HL-60 (cell line): ENCODE measurements at regions not wholly inside any gene's neighbourhood (a gene's known extent, or its start where the extent isn't known, plus 50 kb on each side); places are given as distances from the start of the nearest gene placed in this dataset.

ENCODE experiments used
- DNase-seq, 2 experiments: peaks; one replicate each; pipeline ENCODE4 v3.0.0-alpha.2; 2010 to 2020; ENCODE audit warnings: low read depth in 1 of 2, low spot score in 1 of 2
- H3K27ac ChIP-seq: fragments of 250-450 bp; sonication (Bioruptor Pico); replicated peaks from 2 replicates; pipeline ENCODE4 v1.5.1; 2020; ENCODE audit warnings: mild to moderate bottlenecking, moderate library complexity
- H3K27me3 ChIP-seq: fragments of 250-450 bp; sonication (Bioruptor Pico); 2 replicates; pipeline ENCODE4 v1.5.1; 2021; ENCODE audit warnings: mild to moderate bottlenecking, moderate library complexity; ENCODE audit not compliant: insufficient read depth, poor library complexity, severe bottlenecking
- H3K4me3 ChIP-seq: replicated peaks from 2 replicates; pipeline ENCODE4 v1.5.1; 2011; ENCODE audit warnings: mild to moderate bottlenecking, control low read depth, low read length; ENCODE audit not compliant: insufficient read depth
- CTCF ChIP-seq: IDR thresholded peaks from one replicate; pipeline ENCODE4 v1.5.1; 2011; ENCODE audit warnings: low read length, control low read depth, inconsistent platforms; ENCODE audit not compliant: insufficient read depth
- GABPA ChIP-seq: IDR thresholded peaks from 2 replicates; pipeline ENCODE4 v1.6.1; 2012; ENCODE audit warnings: low read depth
- POLR2AphosphoS5 ChIP-seq: IDR thresholded peaks from 2 replicates; pipeline ENCODE4 v1.6.1; 2012; ENCODE audit warnings: low read depth
- REST ChIP-seq: IDR thresholded peaks from 2 replicates; pipeline ENCODE4 v1.6.1; 2012; ENCODE audit warnings: low read depth; ENCODE audit not compliant: insufficient replicate concordance
- SPI1 ChIP-seq: IDR thresholded peaks from 2 replicates; pipeline ENCODE4 v1.6.1; 2012; ENCODE audit warnings: low read depth, mild to moderate bottlenecking, borderline replicate concordance

- no peak overlapping the region for H3K27ac ChIP-seq
These were observed 101.5 kb downstream of the UNC5CL start for GRCh38 chr6:40937491-40937890.

GRCh38 chr6:40936818-40937251, 102.2 kb downstream of the UNC5CL start:
- no peak overlapping the region for H3K4me3 ChIP-seq
- no peaks in the 10 kb centered on the region for H3K27me3 ChIP-seq
- no peak for DNase-seq
- H3K27ac ChIP-seq = no peak overlapping the region
- TF ChIP-seq SPI1 (no peak), GABPA (no peak)

More at GRCh38 chr6:40937491-40937890, 101.5 kb downstream of the UNC5CL start:
- Histone ChIP-seq H3K4me3 (no peak overlapping the region), H3K27me3 (peaks cover under 1% of the 10 kb centered on the region)
- TF ChIP-seq POLR2AphosphoS5 (no peak), SPI1 (no peak), REST (no peak), CTCF (no peak), GABPA (no peak)
- DNase-seq = no peak

- Histone ChIP-seq H3K27ac (no peak overlapping the region), H3K4me3 (no peak overlapping the region), H3K27me3 (no peaks in the 10 kb centered on the region)
- DNase-seq = no peak
- TF ChIP-seq SPI1 (no peak), GABPA (no peak), REST (no peak), POLR2AphosphoS5 (no peak), CTCF (no peak)
These were observed 105.2 kb downstream of the UNC5CL start for GRCh38 chr6:40933864-40934263.

GRCh38 chr6:40932953-40933352, 106.1 kb downstream of the UNC5CL start:
- no peak for TF ChIP-seq GABPA
- TF ChIP-seq CTCF = no peak
- no peak for TF ChIP-seq POLR2AphosphoS5
- TF ChIP-seq SPI1 = no peak
- TF ChIP-seq REST = no peak

More at GRCh38 chr6:40932953-40933352, 106.1 kb downstream of the UNC5CL start:
- Histone ChIP-seq H3K4me3 (no peak overlapping the region), H3K27ac (no peak overlapping the region), H3K27me3 (no peaks in the 10 kb centered on the region)
- no peak for DNase-seq
